GM12865 (cell line): ENCODE measurements at regions not wholly inside any gene's neighbourhood (a gene's known extent, or its start where the extent isn't known, plus 50 kb on each side); places are given as distances from the start of the nearest gene placed in this dataset.

Source experiments
- DNase-seq: peaks from one replicate; pipeline ENCODE4 v3.0.0; 2010; ENCODE audit warnings: low read depth
- H3K4me3 ChIP-seq: 2 replicates; pipeline ENCODE4 v1.5.1; 2011; ENCODE audit warnings: mild to moderate bottlenecking, low read depth, low read length, control low read depth
- CTCF ChIP-seq: IDR thresholded peaks from 2 replicates; pipeline ENCODE4 v1.5.1; 2011; ENCODE audit warnings: low read length, control low read depth, low read depth, inconsistent platforms; ENCODE audit not compliant: insufficient read depth; ENCODE audit errors: missing control alignments

- DNase-seq = no peak
- no peak for TF ChIP-seq CTCF
- H3K4me3 ChIP-seq = no peak overlapping the region
Measured at GRCh38 chr10:110392121-110392520, 87.4 kb upstream of the SMNDC1 start.

GRCh38 chr10:110392868-110393740 lies 88.4 kb upstream of the SMNDC1 start:
- H3K4me3 ChIP-seq = no peak overlapping the region
- no peak for TF ChIP-seq CTCF
- DNase-seq = no peak

DNA sequence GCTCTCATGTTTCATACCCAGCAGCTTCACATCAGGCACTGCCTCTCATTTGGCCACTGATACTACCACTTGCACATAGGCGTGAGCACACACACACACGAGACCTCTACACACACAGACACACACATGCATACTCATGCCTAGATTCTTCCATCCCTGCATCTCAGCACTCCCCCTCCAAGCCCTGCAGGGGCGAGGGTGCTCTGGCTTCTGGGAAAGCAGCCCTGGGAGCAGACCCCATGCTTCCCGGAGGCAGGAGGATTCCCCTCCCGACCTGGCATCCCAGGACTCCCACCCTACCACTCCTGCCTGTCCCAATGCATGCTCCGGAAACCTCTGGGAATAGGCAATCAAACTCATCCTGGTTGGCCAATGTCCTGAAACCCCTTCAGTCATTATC lies 89.1 kb upstream of the SMNDC1 start:
- no peak for DNase-seq
- no peak for TF ChIP-seq CTCF
- H3K4me3 ChIP-seq = no peak overlapping the region

DNA sequence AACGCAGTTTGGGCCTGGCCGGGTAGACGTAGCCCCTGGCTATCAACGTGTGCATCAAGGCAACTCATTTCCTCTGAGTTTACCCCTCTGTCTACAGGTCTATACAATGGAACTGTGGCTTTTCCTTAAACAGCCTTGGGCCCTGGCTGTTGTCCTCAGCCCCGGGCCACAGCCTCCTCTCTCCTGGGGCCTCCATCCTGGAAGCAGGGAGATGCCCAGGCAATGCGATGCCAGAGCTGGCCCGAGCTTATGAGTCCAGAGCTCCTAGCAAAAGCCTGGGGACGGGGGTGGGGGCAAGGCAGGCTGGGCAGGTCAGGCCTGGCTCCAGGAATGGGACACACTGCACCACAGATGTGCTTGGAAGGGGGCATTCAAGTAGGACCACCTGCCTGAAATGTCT lies 89.6 kb upstream of the SMNDC1 start:
- H3K4me3 ChIP-seq = no peak overlapping the region
- DNase-seq = no peak
- TF ChIP-seq CTCF = no peak

DNA sequence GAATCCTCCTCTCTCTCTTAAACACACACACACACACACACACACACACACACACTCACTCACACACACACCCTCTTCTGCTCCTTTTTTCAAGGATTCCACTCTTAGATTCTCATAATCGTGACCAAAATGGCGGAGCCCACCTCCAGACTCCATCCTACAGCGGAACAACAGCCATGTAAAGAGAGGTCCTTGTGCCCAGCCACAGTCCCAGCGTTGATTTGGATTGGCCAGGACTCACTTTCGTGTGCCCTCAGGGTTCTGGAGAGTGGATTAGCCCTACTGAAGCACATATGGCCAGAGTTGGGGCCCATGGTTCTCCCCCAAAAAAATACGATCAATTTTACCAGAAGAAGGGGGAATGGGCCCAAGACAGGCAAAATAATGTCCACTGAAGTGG lies 90.2 kb upstream of the SMNDC1 start:
- H3K4me3 ChIP-seq = no peak overlapping the region
- no peak for DNase-seq
- no peak for TF ChIP-seq CTCF

- peak; percentile 92 for DNase-seq
- no peak for TF ChIP-seq CTCF
- no peak overlapping the region for H3K4me3 ChIP-seq
Measured at GRCh38 chr10:110395350-110396283, 90.9 kb upstream of the SMNDC1 start.
